Right lobe of liver (tissue), 6 donors: ENCODE measurements at regions not wholly inside any gene's neighbourhood (a gene's known extent, or its start where the extent isn't known, plus 50 kb on each side); places are given as distances from the start of the nearest gene placed in this dataset.
A peak's percentile ranks its signal among the peaks of the same experiment; 100 is the strongest.
"Not testable (repeated sequence)": the region's sequence is repeated elsewhere in the genome, so short reads cannot be mapped to it uniquely, and the experiment has no call there.

Source experiments
- ATAC-seq, 4 donors: fragments of 200-7000 bp; cut with Tn5 transposase; one replicate each; pipeline ENCODE4 v1.9.1; 2020; ENCODE audit warnings: mild to moderate bottlenecking in 4 of 4, moderate library complexity in 4 of 4
- DNase-seq, 3 donors: peaks; one replicate each; pipeline ENCODE4 v3.0.0-alpha.2; 2020
- H3K27ac ChIP-seq, 3 donors: fragments of 200-600 bp; one replicate each; pipeline ENCODE4 v1.8.0; 2022
- H3K27me3 ChIP-seq, 2 donors: fragments of 200-600 bp; one replicate each; pipeline ENCODE4 v1.8.0; 2022
- H3K36me3 ChIP-seq, 4 donors: fragments of 200-600 bp; sonication (generic) in 1 of 4; one replicate each; pipeline versions ENCODE4 v1.5.1 to v1.8.0; 2017 to 2022; ENCODE audit warnings: control low read depth in 1 of 4
- H3K4me1 ChIP-seq, 4 donors: fragments of 200-600 bp; sonication (generic) in 1 of 4; one replicate each; pipeline versions ENCODE4 v1.5.1 to v1.8.0; 2017 to 2022; ENCODE audit warnings: control low read depth in 1 of 4
- H3K4me3 ChIP-seq, 3 donors: fragments of 200-600 bp; one replicate each; pipeline ENCODE4 v1.8.0; 2022
- H3K9me3 ChIP-seq, 4 donors: fragments of 200-600 bp; sonication (generic) in 1 of 4; one replicate each; pipeline versions ENCODE4 v1.5.1 to v1.8.0; 2017 to 2022; ENCODE audit warnings: control low read depth in 1 of 4
- CTCF ChIP-seq, 4 donors: fragments of 200-600 bp in 3 of 4; fragments of 450-650 bp in 1 of 4; IDR thresholded peaks; one replicate each; pipeline versions ENCODE4 v1.5.1 to v1.8.0; 2016 to 2022; ENCODE audit warnings: antibody characterized with exemption in 4 of 4, mild to moderate bottlenecking in 2 of 4
- POLR2A ChIP-seq: fragments of 450-650 bp; IDR thresholded peaks from one replicate; pipeline ENCODE4 v1.6.1; 2017; ENCODE audit warnings: antibody characterized with exemption, mild to moderate bottlenecking
- WGBS: methylation state at CpG from one replicate; pipeline ENCODE4 v1.1.6; 2018; ENCODE audit warnings: low coverage, low lambda C conversion rate; ENCODE audit not compliant: insufficient coverage; ENCODE audit errors: missing lambda C conversion rate; 5-methylcytosine and 5-hydroxymethylcytosine counted together
- intact Hi-C, 2 donors: fragments of 100-400 bp; cut with DNase I; formaldehyde crosslinking; loops; one replicate each; pipeline versions ENCODE4 v1.11.2 to v1.14.1; 2022
- donor health status: DM: no; HTN: yes; CAD: no.
- donor health status: DM: no; HTN: no; CAD: no.
- donor health status: DM: no; HTN: no; CAD: no.
- donor health status: DM: no; HTN: yes; CAD: no.
- donor health status: DM: no; HTN: yes; CAD: no.

GRCh38 chr12:31897781-31898503 lies 61.3 kb upstream of the RESF1 start:
- Histone ChIP-seq H3K27ac (peak overlapping the region in 2 of 3 donors; percentile 13 to 47), H3K9me3 (no peaks in the 10 kb centered on the region), H3K4me1 (peaks cover 0 to 4% (median 0%) of the 10 kb centered on the region in 4 donors), H3K27me3 (no peaks in the 10 kb centered on the region), H3K4me3 (no peak overlapping the region), H3K36me3 (no peaks in the 10 kb centered on the region)
- intact Hi-C loops: no loop called here
- ATAC-seq (peak; percentile 49 to 68 (median 51)), DNase-seq (peak in 1 of 3 donors; percentile 36)
- WGBS: 41% methylated on average over 10 of the region's 10 CpGs
- no peak for TF ChIP-seq CTCF (IDR thresholded peaks at IDR 0.05)
- no peak for TF ChIP-seq POLR2A

GRCh38 chr12:31897092-31897491 lies 62.1 kb upstream of the RESF1 start:
- H3K9me3 ChIP-seq, DNase-seq, intact Hi-C loops, H3K27me3 ChIP-seq, H3K4me3 ChIP-seq, H3K4me1 ChIP-seq, ATAC-seq, H3K36me3 ChIP-seq: not testable (repeated sequence)
- H3K27ac ChIP-seq: peak overlapping the region; percentile 9 to 47 (median 13)
- 81% methylated on average over 3 of the region's 8 CpGs for whole genome bisulfite sequencing

GRCh38 chr12:31896514-31897039 lies 62.6 kb upstream of the RESF1 start:
- peaks cover 0 to 4% (median 0%) of the 10 kb centered on the region in 4 donors for H3K4me1 ChIP-seq
- H3K27ac ChIP-seq: peak overlapping the region; percentile 25 to 47 (median 27)
- WGBS: 40% methylated on average over 6 of the region's 6 CpGs
- intact Hi-C loops: no loop called here
- H3K27me3 ChIP-seq: no peaks in the 10 kb centered on the region
- ATAC-seq: peak; percentile 75 to 80 (median 78)
- no peak overlapping the region for H3K4me3 ChIP-seq
- no peaks in the 10 kb centered on the region for H3K9me3 ChIP-seq
- DNase-seq: no peak
- H3K36me3 ChIP-seq: no peaks in the 10 kb centered on the region
- no peak for TF ChIP-seq POLR2A
- no peak for TF ChIP-seq CTCF (IDR thresholded peaks at IDR 0.05)

DNA sequence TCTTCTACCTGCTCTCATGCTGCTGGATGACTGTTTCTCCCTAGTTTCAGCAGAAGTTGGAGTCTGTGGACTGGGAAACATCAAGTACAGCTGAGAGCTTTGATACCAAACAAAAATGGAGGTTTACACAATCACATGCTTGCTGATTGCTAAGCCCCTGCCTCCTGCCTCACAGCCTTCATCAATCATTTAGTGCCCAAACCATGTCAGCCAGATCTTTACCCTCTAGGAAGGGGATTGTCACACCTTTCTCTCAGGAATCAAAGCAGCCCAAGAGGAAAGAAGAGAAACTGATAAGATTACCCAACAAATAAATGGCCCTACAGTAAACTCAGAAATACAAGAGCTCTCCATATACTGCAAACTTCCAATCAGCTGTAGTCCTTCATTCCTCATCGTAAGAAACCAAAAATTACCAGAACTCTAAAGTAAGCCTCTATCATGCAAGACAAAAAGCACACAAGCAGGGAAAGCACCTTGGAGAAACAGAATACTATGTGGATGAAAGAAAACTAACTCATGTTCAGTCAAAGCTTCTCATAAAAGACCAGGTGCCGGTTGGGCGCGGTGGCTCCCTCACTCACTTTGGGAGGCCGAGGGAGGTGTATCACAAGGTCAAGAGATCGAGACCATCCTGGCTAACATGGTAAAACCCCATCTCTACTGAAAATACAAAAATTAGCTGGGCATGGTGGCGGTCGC lies 63.6 kb upstream of the RESF1 start:
- peak overlapping the region in 2 of 3 donors; percentile 25 to 27 for H3K27ac ChIP-seq
- 93% methylated on average over 6 of the region's 8 CpGs for WGBS
- H3K4me3 ChIP-seq: no peak overlapping the region
- intact Hi-C loops: no loop called here
- ATAC-seq (no peak), DNase-seq (no peak)
- H3K4me1 ChIP-seq: peaks cover 0 to 4% (median 0%) of the 10 kb centered on the region in 4 donors
- H3K36me3 ChIP-seq: no peaks in the 10 kb centered on the region
- TF ChIP-seq POLR2A (no peak), CTCF (IDR thresholded peaks at IDR 0.05) (no peak)
- no peaks in the 10 kb centered on the region for H3K9me3 ChIP-seq
- no peaks in the 10 kb centered on the region for H3K27me3 ChIP-seq
